Astrocyte (in vitro differentiated cells and primary cell): ENCODE measurements at regions not wholly inside any gene's neighbourhood (a gene's known extent, or its start where the extent isn't known, plus 50 kb on each side); places are given as distances from the start of the nearest gene placed in this dataset.

ENCODE experiments used
- DNase-seq: peaks from one replicate; pipeline ENCODE4 v3.0.0-alpha.2; 2010; ENCODE audit warnings: low read depth
- FAIRE-seq: peaks from 2 replicates; lab custom pipeline; 2011; peaks lifted over from hg19 to GRCh38; lab: Jason Lieb, UNC
- H2AFZ ChIP-seq: 2 replicates; pipeline ENCODE4 v1.6.0; 2012; ENCODE audit warnings: low read depth, low read length, inconsistent platforms
- H3K27ac ChIP-seq: 2 replicates; pipeline ENCODE4 v1.5.1; 2011; ENCODE audit warnings: low read depth, low read length, inconsistent platforms
- H3K27me3 ChIP-seq: 2 replicates; pipeline ENCODE4 v1.6.0; 2011; ENCODE audit warnings: low read length, inconsistent platforms; ENCODE audit not compliant: insufficient read depth
- H3K36me3 ChIP-seq: 2 replicates; pipeline ENCODE4 v1.5.1; 2011; ENCODE audit warnings: low read length, inconsistent platforms; ENCODE audit not compliant: insufficient read depth
- H3K4me1 ChIP-seq: 2 replicates; pipeline ENCODE4 v1.5.1; 2011; ENCODE audit warnings: low read length, inconsistent platforms; ENCODE audit not compliant: insufficient read depth
- H3K4me2 ChIP-seq: 2 replicates; pipeline ENCODE4 v1.6.0; 2012; ENCODE audit warnings: low read length, inconsistent platforms
- H3K4me3 ChIP-seq: 2 replicates; pipeline ENCODE4 v1.5.1; 2011; ENCODE audit warnings: low read depth, mild to moderate bottlenecking, low read length, inconsistent platforms; ENCODE audit not compliant: insufficient read depth
- H3K79me2 ChIP-seq: 2 replicates; pipeline ENCODE4 v1.6.0; 2012; ENCODE audit warnings: mild to moderate bottlenecking, low read length, inconsistent platforms; ENCODE audit not compliant: insufficient read depth
- H3K9ac ChIP-seq: 2 replicates; pipeline ENCODE4 v1.6.0; 2012; ENCODE audit warnings: mild to moderate bottlenecking, low read length, inconsistent platforms
- H3K9me3 ChIP-seq: 2 replicates; pipeline ENCODE4 v1.5.1; 2012; ENCODE audit warnings: low read depth, mild to moderate bottlenecking, low read length, inconsistent platforms; ENCODE audit not compliant: insufficient read depth
- H4K20me1 ChIP-seq: 2 replicates; pipeline ENCODE4 v1.6.0; 2012; ENCODE audit warnings: low read length, inconsistent platforms; ENCODE audit not compliant: insufficient read depth
- H3K27ac Mint-ChIP-seq: one replicate; pipeline ENCODE4 v1.8.0; 2021; ENCODE audit warnings: mild to moderate bottlenecking, mixed read lengths; ENCODE audit not compliant: unreplicated experiment
- H3K27me3 Mint-ChIP-seq: one replicate; pipeline ENCODE4 v1.8.0; 2021; ENCODE audit warnings: low read depth, mixed read lengths; ENCODE audit not compliant: unreplicated experiment
- H3K36me3 Mint-ChIP-seq: one replicate; pipeline ENCODE4 v1.8.0; 2021; ENCODE audit warnings: low read depth, mixed read lengths; ENCODE audit not compliant: unreplicated experiment
- H3K4me1 Mint-ChIP-seq: one replicate; pipeline ENCODE4 v1.8.0; 2021; ENCODE audit warnings: low read depth, mixed read lengths; ENCODE audit not compliant: unreplicated experiment
- H3K4me3 Mint-ChIP-seq: one replicate; pipeline ENCODE4 v1.8.0; 2021; ENCODE audit warnings: mild to moderate bottlenecking, moderate library complexity, mixed read lengths; ENCODE audit not compliant: unreplicated experiment
- H3K9me3 Mint-ChIP-seq: one replicate; pipeline ENCODE4 v1.8.0; 2021; ENCODE audit warnings: mild to moderate bottlenecking, mixed read lengths; ENCODE audit not compliant: unreplicated experiment
- CTCF ChIP-seq: IDR thresholded peaks from 2 replicates; pipeline ENCODE4 v1.5.1; 2011; ENCODE audit warnings: low read depth, mild to moderate bottlenecking, inconsistent platforms, low read length, moderate library complexity; ENCODE audit not compliant: insufficient read depth
- EZH2 ChIP-seq: IDR thresholded peaks from 2 replicates; pipeline ENCODE4 v1.6.1; 2012; ENCODE audit warnings: mild to moderate bottlenecking, low read length, inconsistent platforms; ENCODE audit not compliant: insufficient read depth

DNA sequence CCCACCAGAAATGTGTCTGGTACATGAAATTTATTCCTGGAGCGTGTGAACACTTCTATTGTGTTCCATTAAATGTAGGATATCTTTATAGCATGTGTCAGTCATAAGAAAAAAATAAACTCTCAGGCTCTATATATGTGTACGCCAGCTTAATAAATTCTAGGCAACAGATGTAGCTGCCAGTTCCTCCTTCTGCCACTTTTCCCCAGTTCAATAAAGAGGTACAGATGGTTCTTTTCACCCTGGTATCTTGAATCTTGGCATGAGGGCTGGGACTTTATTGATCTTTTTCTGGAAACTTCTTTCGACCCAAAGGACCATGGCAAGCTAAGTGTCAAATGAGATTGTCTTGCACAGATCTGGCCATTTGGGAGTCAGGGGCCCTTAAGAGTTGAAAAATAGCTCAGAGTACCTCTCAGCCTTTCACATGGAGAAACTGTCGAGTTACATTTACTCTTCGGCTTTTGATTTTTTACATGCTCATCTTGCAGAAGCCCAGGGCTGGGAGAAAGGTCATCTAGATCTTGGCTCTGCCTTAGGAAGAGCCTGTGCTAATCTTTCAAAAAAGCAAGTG lies 240.9 kb downstream of the DOK5 start:
- Histone ChIP-seq H3K4me1 (no peaks in the 10 kb centered on the region), H3K79me2 (no peaks in the 10 kb centered on the region), H3K9me3 (no peaks in the 10 kb centered on the region), H3K9ac (no peak overlapping the region), H3K4me2 (no peak overlapping the region), H3K36me3 (no peaks in the 10 kb centered on the region), H3K27me3 (no peaks in the 10 kb centered on the region), H2AFZ (no peak overlapping the region), H3K4me3 (no peak overlapping the region), H4K20me1 (no peaks in the 10 kb centered on the region), H3K27ac (no peak overlapping the region)
- Mint-ChIP-seq H3K9me3 (peaks cover 3% of the 10 kb centered on the region), H3K27ac (no peak overlapping the region), H3K4me3 (no peak overlapping the region), H3K4me1 (no peaks in the 10 kb centered on the region), H3K27me3 (no peaks in the 10 kb centered on the region), H3K36me3 (no peaks in the 10 kb centered on the region)
- TF ChIP-seq EZH2 (no peak), CTCF (no peak)
- no peak for FAIRE-seq
- no peak for DNase-seq

- Mint-ChIP-seq H3K4me1 (no peaks in the 10 kb centered on the region), H3K9me3 (peaks cover 3% of the 10 kb centered on the region), H3K4me3 (no peak overlapping the region), H3K36me3 (no peaks in the 10 kb centered on the region), H3K27me3 (no peaks in the 10 kb centered on the region), H3K27ac (no peak overlapping the region)
- Histone ChIP-seq H3K4me2 (no peak overlapping the region), H3K4me3 (no peak overlapping the region), H3K36me3 (no peaks in the 10 kb centered on the region), H3K27ac (no peak overlapping the region), H3K79me2 (no peaks in the 10 kb centered on the region), H2AFZ (no peak overlapping the region), H3K9ac (no peak overlapping the region), H3K4me1 (no peaks in the 10 kb centered on the region), H4K20me1 (no peaks in the 10 kb centered on the region), H3K27me3 (no peaks in the 10 kb centered on the region), H3K9me3 (no peaks in the 10 kb centered on the region)
- DNase-seq (no peak), FAIRE-seq (no peak)
- TF ChIP-seq CTCF (no peak), EZH2 (no peak)
Measured at GRCh38 chr20:54714817-54715216, 239.4 kb downstream of the DOK5 start.

GRCh38 chr20:54713727-54714126 lies 238.3 kb downstream of the DOK5 start:
- Histone ChIP-seq H3K27ac (no peak overlapping the region), H4K20me1 (no peaks in the 10 kb centered on the region), H3K9ac (no peak overlapping the region), H2AFZ (no peak overlapping the region), H3K27me3 (no peaks in the 10 kb centered on the region), H3K79me2 (no peaks in the 10 kb centered on the region), H3K4me3 (no peak overlapping the region), H3K4me2 (no peak overlapping the region), H3K36me3 (no peaks in the 10 kb centered on the region), H3K4me1 (no peaks in the 10 kb centered on the region), H3K9me3 (no peaks in the 10 kb centered on the region)
- TF ChIP-seq CTCF (no peak), EZH2 (no peak)
- Mint-ChIP-seq H3K4me3 (no peak overlapping the region), H3K27ac (no peak overlapping the region), H3K9me3 (peaks cover 3% of the 10 kb centered on the region), H3K36me3 (no peaks in the 10 kb centered on the region), H3K4me1 (no peaks in the 10 kb centered on the region), H3K27me3 (no peaks in the 10 kb centered on the region)
- FAIRE-seq (no peak), DNase-seq (no peak)
